Fibroblast of mammary gland (primary cell): ENCODE measurements at regions not wholly inside any gene's neighbourhood (a gene's known extent, or its start where the extent isn't known, plus 50 kb on each side); places are given as distances from the start of the nearest gene placed in this dataset.

Source experiments
- DNase-seq: peaks from one replicate; pipeline ENCODE4 v3.0.0-alpha.2; 2010; ENCODE audit warnings: low read depth
- H3K4me3 ChIP-seq: 2 replicates; pipeline ENCODE4 v1.5.1; 2011; ENCODE audit warnings: low read depth, mild to moderate bottlenecking, low read length, moderate library complexity; ENCODE audit not compliant: control insufficient read depth
- TF ChIP-seq, protein P1 (sequence below): conservative IDR thresholded peaks from 2 replicates; pipeline ENCODE4 v1.5.1; 2011; ENCODE audit warnings: low read depth, low read length, inconsistent platforms; ENCODE audit not compliant: control insufficient read depth, insufficient read depth

DNA sequence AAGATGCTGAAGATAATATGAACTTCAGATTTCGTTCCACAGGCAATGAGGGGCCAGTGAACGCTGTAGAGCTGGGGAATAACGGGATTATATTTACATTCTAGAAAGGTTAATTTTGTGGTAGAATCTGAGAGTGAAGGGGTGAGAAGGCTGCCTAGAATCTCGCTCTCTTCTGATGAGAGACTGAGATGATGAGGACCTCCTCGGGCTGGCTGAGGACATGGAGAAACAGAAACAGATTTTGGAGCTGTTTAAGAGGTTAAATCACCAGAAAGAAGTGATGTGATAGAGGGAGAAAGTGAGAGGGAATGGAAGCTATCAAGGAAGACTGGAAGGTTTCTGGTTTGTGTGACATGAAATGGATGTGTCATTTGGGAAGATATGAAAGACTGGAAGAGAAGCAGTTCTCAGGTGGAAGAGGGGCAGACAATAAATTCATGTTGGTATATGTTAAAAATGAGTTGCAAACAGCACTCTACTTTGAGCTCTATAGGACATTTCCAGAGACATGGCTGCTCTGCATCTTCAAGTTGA lies 612.6 kb downstream of the ISL1 start:
- no peak overlapping the region for H3K4me3 ChIP-seq
- DNase-seq: no peak
- TF ChIP-seq, protein P1, sequence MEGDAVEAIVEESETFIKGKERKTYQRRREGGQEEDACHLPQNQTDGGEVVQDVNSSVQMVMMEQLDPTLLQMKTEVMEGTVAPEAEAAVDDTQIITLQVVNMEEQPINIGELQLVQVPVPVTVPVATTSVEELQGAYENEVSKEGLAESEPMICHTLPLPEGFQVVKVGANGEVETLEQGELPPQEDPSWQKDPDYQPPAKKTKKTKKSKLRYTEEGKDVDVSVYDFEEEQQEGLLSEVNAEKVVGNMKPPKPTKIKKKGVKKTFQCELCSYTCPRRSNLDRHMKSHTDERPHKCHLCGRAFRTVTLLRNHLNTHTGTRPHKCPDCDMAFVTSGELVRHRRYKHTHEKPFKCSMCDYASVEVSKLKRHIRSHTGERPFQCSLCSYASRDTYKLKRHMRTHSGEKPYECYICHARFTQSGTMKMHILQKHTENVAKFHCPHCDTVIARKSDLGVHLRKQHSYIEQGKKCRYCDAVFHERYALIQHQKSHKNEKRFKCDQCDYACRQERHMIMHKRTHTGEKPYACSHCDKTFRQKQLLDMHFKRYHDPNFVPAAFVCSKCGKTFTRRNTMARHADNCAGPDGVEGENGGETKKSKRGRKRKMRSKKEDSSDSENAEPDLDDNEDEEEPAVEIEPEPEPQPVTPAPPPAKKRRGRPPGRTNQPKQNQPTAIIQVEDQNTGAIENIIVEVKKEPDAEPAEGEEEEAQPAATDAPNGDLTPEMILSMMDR: no peak

DNA sequence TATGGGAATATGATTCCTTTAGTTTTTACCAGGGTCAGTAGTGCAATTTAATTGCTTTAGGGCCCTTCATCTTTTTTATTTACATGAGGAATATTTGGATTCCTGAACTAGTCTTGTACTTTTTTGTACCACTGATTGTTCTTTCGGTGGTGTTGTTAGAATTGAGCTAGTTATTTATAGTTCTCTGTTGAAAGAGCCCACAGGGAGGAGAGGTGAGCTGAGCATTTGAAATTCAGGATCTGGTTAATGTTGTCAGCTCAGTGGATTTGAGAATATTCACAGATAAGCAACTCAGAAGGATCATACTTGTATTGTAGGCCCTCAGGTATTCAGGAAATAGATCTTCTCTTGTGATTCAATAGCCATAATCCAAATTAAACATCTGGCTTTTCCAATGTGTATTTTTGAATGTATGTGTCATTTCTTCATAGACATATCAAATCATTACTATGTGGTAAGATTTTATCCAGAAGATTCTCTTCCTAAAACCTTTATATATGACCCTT lies 613.2 kb downstream of the ISL1 start:
- no peak overlapping the region for H3K4me3 ChIP-seq
- TF ChIP-seq, protein P1: no peak
- no peak for DNase-seq

DNA sequence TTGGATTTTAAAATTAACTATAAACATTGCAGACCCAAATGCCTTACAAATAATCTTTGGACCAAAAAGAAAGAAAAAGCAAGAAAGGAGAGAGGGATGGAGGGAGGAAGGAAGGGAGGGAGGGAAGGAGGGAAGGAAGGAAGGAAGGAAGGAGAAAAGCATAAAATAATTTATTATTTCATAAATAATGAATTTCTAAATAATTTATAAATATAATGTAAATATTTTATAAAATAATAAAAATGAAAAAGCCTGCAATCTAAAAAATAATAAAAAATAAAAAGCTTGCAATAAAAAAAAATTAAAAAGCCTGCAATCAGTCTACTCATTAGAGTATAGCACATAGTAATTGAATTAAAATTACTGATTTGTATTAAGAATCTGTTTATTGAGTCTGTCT lies 614.3 kb downstream of the ISL1 start:
- H3K4me3 ChIP-seq: no peak overlapping the region
- TF ChIP-seq, protein P1: no peak
- no peak for DNase-seq

DNA sequence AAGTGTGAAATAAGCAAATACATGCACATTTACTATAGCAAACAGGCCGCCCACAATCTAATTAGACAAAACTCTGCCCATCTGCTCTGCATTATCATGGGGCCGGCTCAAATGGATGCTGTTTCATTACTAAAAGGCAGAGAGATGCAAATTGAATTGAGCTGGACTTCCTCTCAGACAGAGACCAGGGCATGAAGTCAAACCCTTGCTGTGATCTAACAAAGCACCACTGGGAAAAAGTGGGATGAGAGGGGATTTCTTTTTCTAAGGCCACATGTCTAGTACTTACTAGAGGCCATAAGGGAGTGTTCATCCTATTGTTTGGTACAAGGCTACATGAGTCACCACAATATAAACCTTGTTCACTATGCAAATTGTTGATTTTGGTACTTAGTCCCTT lies 614.7 kb downstream of the ISL1 start:
- H3K4me3 ChIP-seq: no peak overlapping the region
- TF ChIP-seq, protein P1: no peak
- no peak for DNase-seq

DNA sequence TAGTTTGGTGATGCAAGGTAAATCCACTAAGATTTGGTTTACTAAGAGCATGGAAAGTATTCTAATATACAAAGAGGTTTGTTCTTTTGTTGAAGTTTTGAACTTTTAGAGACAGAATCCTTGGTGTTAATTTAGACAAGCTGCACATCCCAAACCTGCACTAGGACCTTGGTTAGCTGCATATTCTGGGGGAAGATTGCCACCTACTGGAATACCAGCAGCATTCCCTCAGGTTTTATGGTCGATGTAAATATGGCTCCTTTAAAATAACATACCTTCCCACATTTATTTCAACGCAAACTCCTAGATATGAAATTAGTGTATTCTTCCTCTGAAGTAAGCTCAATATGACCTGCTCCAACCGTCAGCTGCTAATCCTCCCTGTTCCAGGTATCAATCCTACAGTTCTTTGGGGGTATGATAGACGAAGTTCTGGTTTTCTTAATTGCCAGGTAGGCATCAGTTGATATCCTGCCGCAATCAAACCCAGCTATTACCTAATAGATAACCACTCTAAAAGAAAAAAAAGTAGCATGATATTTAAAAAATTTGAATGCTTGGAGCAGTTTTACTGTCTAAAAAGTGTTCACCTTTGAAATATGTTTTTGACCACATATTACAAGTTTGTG lies 624.1 kb downstream of the ISL1 start:
- DNase-seq: peak; percentile 48
- H3K4me3 ChIP-seq: no peak overlapping the region
- TF ChIP-seq, protein P1: peak; percentile 69

DNA sequence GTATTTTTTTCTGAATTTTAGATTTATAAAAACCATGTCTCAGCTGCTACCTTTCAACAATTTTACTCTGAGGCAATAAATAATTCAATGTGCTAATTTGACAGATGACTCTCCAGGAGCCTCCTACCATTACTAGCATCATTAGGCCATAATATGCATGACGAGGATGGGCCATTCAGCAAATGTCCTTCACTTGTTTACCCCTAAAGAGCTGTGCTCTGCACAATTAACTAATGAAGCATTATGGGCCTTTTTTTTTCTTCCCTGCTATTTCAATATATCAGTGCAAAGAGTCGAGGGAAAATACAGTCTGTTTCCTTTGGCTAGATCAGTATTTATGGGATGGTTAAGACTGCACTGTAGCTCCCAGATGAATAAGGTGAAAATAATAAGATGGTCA lies 627.2 kb downstream of the ISL1 start:
- no peak overlapping the region for H3K4me3 ChIP-seq
- DNase-seq: no peak
- TF ChIP-seq, protein P1: no peak
